RWPE1 (cell line): ENCODE measurements at regions not wholly inside any gene's neighbourhood (a gene's known extent, or its start where the extent isn't known, plus 50 kb on each side); places are given as distances from the start of the nearest gene placed in this dataset.

Experiments
- CTCF ChIA-PET: fragments of 350-600 bp; sonication (Branson Sonifier 250); formaldehyde crosslinking; extraction: SDS; loops from one replicate; lab custom pipeline; 2021; lab: Yijun Ruan, JAX
- POLR2A ChIA-PET: fragments of 400-600 bp; formaldehyde crosslinking; extraction: SDS; loops from one replicate; lab custom pipeline; 2020; ENCODE audit warnings: antibody characterized with exemption; ENCODE audit not compliant: low non-redundant PET; lab: Yijun Ruan, JAX
- DNase-seq: peaks from one replicate; pipeline ENCODE4 v3.0.0; 2012; ENCODE audit warnings: low spot score
- H3K27ac ChIP-seq: fragments of 450-650 bp; 2 replicates; pipeline ENCODE4 v1.5.1; 2017
- CTCF ChIP-seq: fragments of 450-650 bp; conservative IDR thresholded peaks from 2 replicates; pipeline ENCODE4 v1.5.1; 2017; ENCODE audit warnings: low read depth, mild to moderate bottlenecking

GRCh38 chr3:1533763-1534162 is 440.9 kb downstream of the CNTN6 start:
- TF ChIP-seq CTCF: no peak
- DNase-seq: no peak
- CTCF ChIA-PET: interaction anchor here (0.6 kb wide), 1 partner anchor 851 kb away, joined by 3 read pairs; no protein-coding TSS in a partner anchor
- no peak overlapping the region for H3K27ac ChIP-seq
- POLR2A ChIA-PET: no interaction called here

- no peak for TF ChIP-seq CTCF
- POLR2A ChIA-PET: no interaction called here
- CTCF ChIA-PET: no interaction called here
- no peak for DNase-seq
- H3K27ac ChIP-seq: no peak overlapping the region
These were observed 441.4 kb downstream of the CNTN6 start for GRCh38 chr3:1534252-1534651.

- no peak overlapping the region for H3K27ac ChIP-seq
- DNase-seq: no peak
- TF ChIP-seq CTCF: no peak
- ChIA-PET POLR2A (no interaction called here), CTCF (no interaction called here)
These were observed 442.5 kb downstream of the CNTN6 start for GRCh38 chr3:1535361-1535760.

GRCh38 chr3:1540686-1541085 is 447.9 kb downstream of the CNTN6 start:
- TF ChIP-seq CTCF: no peak
- ChIA-PET CTCF (no interaction called here), POLR2A (no interaction called here)
- H3K27ac ChIP-seq: no peak overlapping the region
- no peak for DNase-seq

GRCh38 chr3:1551741-1552140 is 458.9 kb downstream of the CNTN6 start:
- POLR2A ChIA-PET: no interaction called here
- CTCF ChIA-PET: no interaction called here
- TF ChIP-seq CTCF: no peak

GRCh38 chr3:1552831-1553230 is 460.0 kb downstream of the CNTN6 start:
- TF ChIP-seq CTCF: no peak
- DNase-seq: no peak
- POLR2A ChIA-PET: no interaction called here
- H3K27ac ChIP-seq: no peak overlapping the region
- CTCF ChIA-PET: no interaction called here

More at GRCh38 chr3:1551741-1552140, 458.9 kb downstream of the CNTN6 start:
- H3K27ac ChIP-seq: no peak overlapping the region
- DNase-seq: no peak

GRCh38 chr3:1561427-1561826 is 468.6 kb downstream of the CNTN6 start:
- no peak overlapping the region for H3K27ac ChIP-seq
- TF ChIP-seq CTCF: no peak
- POLR2A ChIA-PET: no interaction called here
- DNase-seq: no peak
- CTCF ChIA-PET: no interaction called here
